Erythroblast (primary cell): ENCODE measurements at regions not wholly inside any gene's neighbourhood (a gene's known extent, or its start where the extent isn't known, plus 50 kb on each side); places are given as distances from the start of the nearest gene placed in this dataset.

Source experiments
- GATA1 ChIP-seq: IDR thresholded peaks from 2 replicates; pipeline ENCODE4 v1.6.1; 2011; ENCODE audit warnings: low read depth, mild to moderate bottlenecking, control low read depth, low read length, moderate library complexity
- POLR2A ChIP-seq: IDR thresholded peaks from 2 replicates; pipeline ENCODE4 v1.6.1; 2011; ENCODE audit warnings: mild to moderate bottlenecking, low read length

DNA sequence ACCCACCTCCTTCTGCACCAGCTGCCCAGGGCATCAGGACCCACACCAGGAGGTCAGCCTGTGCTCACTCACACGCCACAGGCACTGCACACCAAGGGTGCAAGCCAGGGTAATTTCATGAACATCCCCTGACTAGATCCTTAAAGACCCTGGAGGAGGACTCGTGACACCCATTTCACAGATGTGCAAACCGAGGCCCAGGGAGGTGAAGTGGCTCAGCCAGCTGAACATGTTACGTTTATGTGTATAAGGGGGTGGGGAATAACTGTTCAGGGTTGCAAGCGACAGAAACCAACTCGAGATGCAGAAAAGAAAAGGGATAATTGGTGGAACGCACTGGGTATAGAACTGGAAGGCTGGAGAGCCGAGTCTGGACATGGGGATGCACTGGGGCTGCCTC lies 138.1 kb upstream of the FOXF1 start:
- no peak for TF ChIP-seq POLR2A
- no peak for TF ChIP-seq GATA1
